ES-I3 (cell line): ENCODE measurements at regions not wholly inside any gene's neighbourhood (a gene's known extent, or its start where the extent isn't known, plus 50 kb on each side); places are given as distances from the start of the nearest gene placed in this dataset.

ENCODE experiments used
- H3K36me3 ChIP-seq: 2 replicates; pipeline ENCODE4 v1.6.1; 2013; ENCODE audit warnings: mild to moderate bottlenecking, low read length, control low read depth, moderate library complexity; ENCODE audit not compliant: insufficient read depth
- H3K4me1 ChIP-seq: 2 replicates; pipeline ENCODE4 v1.6.1; 2013; ENCODE audit warnings: mild to moderate bottlenecking, control low read depth, low read length; ENCODE audit not compliant: insufficient read depth
- H3K9ac ChIP-seq: 2 replicates; pipeline ENCODE4 v1.6.1; 2013; ENCODE audit warnings: low read depth, mild to moderate bottlenecking, low read length, moderate library complexity
- H3K9me3 ChIP-seq: 2 replicates; pipeline ENCODE4 v1.6.1; 2013; ENCODE audit warnings: mild to moderate bottlenecking, low read length, moderate library complexity; ENCODE audit not compliant: control insufficient read depth, insufficient read depth

GRCh38 chr15:93527374-93528050 is 438.5 kb upstream of the RGMA start:
- Histone ChIP-seq H3K9ac (no peak overlapping the region), H3K36me3 (no peaks in the 10 kb centered on the region)

DNA sequence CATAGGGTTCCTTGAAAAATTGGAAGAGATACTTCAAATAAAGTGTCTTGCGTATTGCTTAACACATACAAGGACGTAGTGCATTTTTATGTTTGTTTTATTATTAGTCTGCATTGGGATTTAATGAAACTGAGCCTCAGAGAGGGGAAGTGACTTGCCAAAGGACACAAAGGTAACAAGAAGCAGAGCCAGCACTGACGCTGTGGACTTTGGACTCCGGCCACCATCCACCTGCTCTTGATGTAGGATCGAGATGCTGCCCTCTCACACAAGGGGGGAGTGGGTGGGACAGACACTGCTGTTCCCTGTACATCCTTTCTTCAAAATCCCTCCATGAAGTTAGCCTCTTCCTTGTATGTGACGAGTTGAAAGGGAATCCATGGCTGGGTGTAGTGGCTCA is 435.4 kb upstream of the RGMA start:
- Histone ChIP-seq H3K9me3 (no peaks in the 10 kb centered on the region), H3K4me1 (peaks cover 14% of the 10 kb centered on the region), H3K9ac (no peak overlapping the region), H3K36me3 (no peaks in the 10 kb centered on the region)

More at GRCh38 chr15:93527374-93528050, 438.5 kb upstream of the RGMA start:
- Histone ChIP-seq H3K4me1 (peaks cover 14% of the 10 kb centered on the region), H3K9me3 (no peaks in the 10 kb centered on the region)

DNA sequence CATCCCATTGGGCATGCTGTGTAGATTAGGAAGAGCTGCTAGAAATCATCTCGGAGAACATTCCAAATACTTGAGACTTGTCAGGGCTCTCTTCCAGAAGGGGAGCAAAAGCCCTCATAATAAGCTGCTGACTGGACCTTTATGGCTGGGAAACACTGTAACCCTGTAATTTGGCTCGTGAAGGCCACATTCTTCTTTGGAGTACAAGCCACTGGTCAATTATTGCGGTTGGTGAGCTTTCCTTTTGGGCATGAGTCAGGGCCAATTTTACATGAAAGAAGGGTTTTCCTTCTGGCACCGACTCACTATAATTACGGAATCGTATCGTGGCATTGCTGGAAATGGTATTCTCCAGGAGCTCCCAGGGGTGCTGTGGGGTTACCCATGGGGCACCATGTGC is 434.5 kb upstream of the RGMA start:
- Histone ChIP-seq H3K36me3 (no peaks in the 10 kb centered on the region), H3K9me3 (no peaks in the 10 kb centered on the region), H3K4me1 (peaks cover 10% of the 10 kb centered on the region), H3K9ac (no peak overlapping the region)

DNA sequence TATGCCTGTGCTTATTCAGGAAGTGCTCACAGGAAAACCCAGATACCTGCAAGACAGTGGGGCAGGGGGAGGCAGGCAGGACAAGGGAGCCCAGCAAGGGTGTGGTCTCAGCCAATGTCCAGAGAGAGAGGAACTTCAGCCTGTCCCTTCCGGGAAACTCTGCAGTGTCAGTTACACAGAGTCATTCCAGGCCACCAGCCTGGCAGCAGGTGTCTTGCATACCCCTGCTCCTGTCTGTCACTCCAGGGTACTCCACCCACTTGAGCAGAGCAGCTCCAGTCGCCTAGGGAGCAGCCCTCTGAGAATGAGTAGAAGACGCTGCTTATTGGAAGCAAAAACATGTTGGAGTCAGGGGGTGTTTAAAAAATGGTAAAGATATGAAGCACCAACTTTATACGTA is 431.2 kb upstream of the RGMA start:
- no peak overlapping the region for H3K9ac ChIP-seq
- H3K36me3 ChIP-seq = no peaks in the 10 kb centered on the region
- H3K9me3 ChIP-seq = no peaks in the 10 kb centered on the region
- no peaks in the 10 kb centered on the region for H3K4me1 ChIP-seq

DNA sequence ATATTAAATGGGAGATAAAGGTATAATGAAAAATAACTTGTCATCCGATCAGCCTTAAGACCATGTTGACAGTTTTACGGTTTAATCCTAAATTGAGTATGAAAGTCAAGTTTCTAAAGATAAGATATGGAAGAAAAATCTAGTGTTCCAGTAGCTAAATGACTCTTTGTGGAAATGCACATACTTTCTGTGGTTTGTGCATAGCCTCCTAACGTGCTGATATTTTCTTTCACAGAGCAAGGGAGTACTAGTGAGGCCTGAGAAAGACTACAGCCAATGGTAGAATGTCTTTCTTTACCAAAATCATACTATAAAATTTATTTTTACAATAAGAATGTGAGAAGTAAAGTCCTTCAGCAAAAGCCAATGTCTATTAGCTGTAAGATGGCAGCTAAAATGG is 430.6 kb upstream of the RGMA start:
- no peak overlapping the region for H3K9ac ChIP-seq
- H3K4me1 ChIP-seq = no peaks in the 10 kb centered on the region
- no peaks in the 10 kb centered on the region for H3K36me3 ChIP-seq
- H3K9me3 ChIP-seq = no peaks in the 10 kb centered on the region

DNA sequence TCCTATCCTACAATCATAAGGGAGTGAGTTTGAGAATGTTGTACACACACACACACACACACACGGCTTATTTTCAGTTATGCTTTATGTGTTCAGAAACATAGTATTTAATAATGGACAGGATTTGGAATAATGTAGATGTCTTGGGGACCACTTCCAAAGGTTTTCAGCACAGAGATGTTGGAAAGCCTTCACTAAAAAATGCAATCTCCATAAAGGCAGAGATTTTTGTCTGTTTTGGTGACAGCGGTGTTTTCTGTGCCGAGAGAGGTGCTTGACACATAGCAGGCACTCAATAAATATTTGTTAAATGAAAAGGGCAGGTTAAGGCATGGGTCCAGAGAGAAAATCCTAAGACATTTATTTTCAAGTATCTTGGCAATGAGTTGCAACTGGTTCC is 428.2 kb upstream of the RGMA start:
- Histone ChIP-seq H3K9me3 (no peaks in the 10 kb centered on the region), H3K36me3 (no peaks in the 10 kb centered on the region), H3K9ac (no peak overlapping the region), H3K4me1 (no peaks in the 10 kb centered on the region)

GRCh38 chr15:93515256-93516051 is 426.4 kb upstream of the RGMA start:
- Histone ChIP-seq H3K9ac (no peak overlapping the region), H3K9me3 (no peaks in the 10 kb centered on the region), H3K4me1 (no peaks in the 10 kb centered on the region), H3K36me3 (no peaks in the 10 kb centered on the region)

GRCh38 chr15:93506646-93507045 is 417.6 kb upstream of the RGMA start:
- H3K36me3 ChIP-seq = no peaks in the 10 kb centered on the region
- no peaks in the 10 kb centered on the region for H3K4me1 ChIP-seq
- H3K9ac ChIP-seq = no peak overlapping the region
- H3K9me3 ChIP-seq = no peaks in the 10 kb centered on the region

- no peaks in the 10 kb centered on the region for H3K4me1 ChIP-seq
- H3K36me3 ChIP-seq = no peaks in the 10 kb centered on the region
- H3K9ac ChIP-seq = no peak overlapping the region
- H3K9me3 ChIP-seq = no peaks in the 10 kb centered on the region
Measured at GRCh38 chr15:93505506-93505905, 416.5 kb upstream of the RGMA start.

DNA sequence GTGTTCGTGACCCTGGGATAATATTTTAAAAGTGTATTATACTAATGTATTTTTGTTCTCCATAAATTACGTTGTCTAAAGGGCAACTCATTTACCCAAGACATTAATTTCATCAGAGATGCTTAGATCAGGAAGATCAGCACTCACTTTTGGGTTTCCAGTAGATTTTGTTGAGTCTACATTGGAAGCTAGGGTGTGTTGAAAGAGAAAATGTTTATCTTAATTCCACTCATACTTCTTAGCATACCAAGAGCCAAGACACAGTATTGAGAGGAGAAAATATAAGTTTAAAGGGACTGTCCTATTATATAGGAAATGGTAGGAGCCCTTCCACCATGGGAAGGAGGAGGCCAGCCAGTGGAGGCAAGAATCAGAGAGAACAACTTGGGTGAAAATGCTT is 412.9 kb upstream of the RGMA start:
- Histone ChIP-seq H3K4me1 (peaks cover 4% of the 10 kb centered on the region; the same call in 1 of the 2 replicates), H3K36me3 (no peaks in the 10 kb centered on the region), H3K9ac (no peak overlapping the region), H3K9me3 (no peaks in the 10 kb centered on the region)

DNA sequence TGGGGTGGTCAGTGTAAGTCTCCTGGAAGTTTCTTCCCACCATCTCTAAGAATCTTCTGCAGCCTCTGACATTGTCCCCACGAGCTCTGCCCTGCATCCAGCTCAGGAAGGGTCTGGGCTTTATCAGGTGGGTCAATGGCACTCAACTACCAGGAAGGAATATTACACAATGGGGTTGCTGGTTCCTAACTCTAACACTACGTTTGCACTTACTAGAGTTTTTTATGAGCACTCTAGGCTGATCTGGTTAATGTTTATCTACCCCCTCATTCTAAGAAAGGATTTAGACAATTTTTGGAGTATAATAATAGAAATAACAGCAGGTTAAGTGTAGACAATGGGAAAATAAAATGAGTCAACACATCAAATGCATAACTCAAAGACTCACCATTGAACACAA is 411.1 kb upstream of the RGMA start:
- no peaks in the 10 kb centered on the region for H3K36me3 ChIP-seq
- no peaks in the 10 kb centered on the region for H3K9me3 ChIP-seq
- no peak overlapping the region for H3K9ac ChIP-seq
- H3K4me1 ChIP-seq = peaks cover 9% of the 10 kb centered on the region; the same call in 1 of the 2 replicates

- Histone ChIP-seq H3K4me1 (peaks cover 9% of the 10 kb centered on the region; the same call in 1 of the 2 replicates), H3K36me3 (no peaks in the 10 kb centered on the region), H3K9me3 (no peaks in the 10 kb centered on the region), H3K9ac (no peak overlapping the region)
Measured at GRCh38 chr15:93497291-93497690, 408.3 kb upstream of the RGMA start.

DNA sequence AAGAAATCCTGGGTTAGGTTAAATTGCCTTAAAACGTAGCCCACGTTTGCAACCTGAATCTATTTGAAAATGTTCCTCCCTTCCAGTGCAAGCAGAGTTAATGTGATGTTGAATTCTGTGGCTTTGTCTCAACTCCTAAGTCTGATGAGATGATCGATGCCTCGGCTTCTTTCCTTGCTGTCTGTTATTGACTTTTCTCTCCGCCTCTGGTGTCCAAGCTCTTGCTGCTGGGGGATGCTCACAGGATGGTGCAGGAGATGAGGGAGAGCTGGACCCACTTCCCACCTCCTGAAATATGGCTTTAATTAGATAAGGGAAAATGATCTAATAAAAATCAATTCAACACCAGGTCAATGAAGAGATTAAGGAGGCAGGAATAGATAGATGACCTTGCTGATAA is 407.9 kb upstream of the RGMA start:
- H3K9me3 ChIP-seq = no peaks in the 10 kb centered on the region
- H3K4me1 ChIP-seq = peaks cover 9% of the 10 kb centered on the region; the same call in 1 of the 2 replicates
- no peaks in the 10 kb centered on the region for H3K36me3 ChIP-seq
- no peak overlapping the region for H3K9ac ChIP-seq

- Histone ChIP-seq H3K4me1 (peaks cover 9% of the 10 kb centered on the region; the same call in 1 of the 2 replicates), H3K36me3 (no peaks in the 10 kb centered on the region), H3K9ac (no peak overlapping the region)
Measured at GRCh38 chr15:93495799-93496637, 407.0 kb upstream of the RGMA start.

More at GRCh38 chr15:93495799-93496637, 407.0 kb upstream of the RGMA start:
- H3K9me3 ChIP-seq = no peaks in the 10 kb centered on the region
